Osteoblast (primary cell): ENCODE measurements at regions not wholly inside any gene's neighbourhood (a gene's known extent, or its start where the extent isn't known, plus 50 kb on each side); places are given as distances from the start of the nearest gene placed in this dataset.

ENCODE experiments used
- DNase-seq: peaks from one replicate; pipeline ENCODE4 v3.0.0; 2011; ENCODE audit warnings: low spot score, mixed read lengths; ENCODE audit not compliant: insufficient read length; ENCODE audit errors: missing footprints
- H2AFZ ChIP-seq: 2 replicates; pipeline ENCODE4 v1.6.0; 2011; ENCODE audit warnings: mild to moderate bottlenecking, low read length
- H3K27ac ChIP-seq: 2 replicates; pipeline ENCODE4 v1.5.1; 2011; ENCODE audit warnings: mild to moderate bottlenecking, low read depth, low read length, moderate library complexity
- H3K27me3 ChIP-seq: 2 replicates; pipeline ENCODE4 v1.6.0; 2012; ENCODE audit warnings: mild to moderate bottlenecking, control low read depth, inconsistent platforms, low read length, moderate library complexity; ENCODE audit not compliant: insufficient read depth
- H3K36me3 ChIP-seq: 2 replicates; pipeline ENCODE4 v1.5.1; 2011; ENCODE audit warnings: mild to moderate bottlenecking, low read length, control low read depth, moderate library complexity; ENCODE audit not compliant: insufficient read depth
- H3K4me1 ChIP-seq: 2 replicates; pipeline ENCODE4 v1.5.1; 2011; ENCODE audit warnings: mild to moderate bottlenecking, low read length, control low read depth, moderate library complexity; ENCODE audit not compliant: insufficient read depth
- H3K4me2 ChIP-seq: 2 replicates; pipeline ENCODE4 v1.6.0; 2011; ENCODE audit warnings: mild to moderate bottlenecking, low read length; ENCODE audit not compliant: insufficient read depth
- H3K4me3 ChIP-seq: fragments of 200-600 bp; sonication (generic); 3 replicates; pipeline ENCODE4 v1.5.1; 2012; ENCODE audit warnings: mild to moderate bottlenecking, low read length, inconsistent platforms; ENCODE audit not compliant: insufficient read depth
- H3K79me2 ChIP-seq: 2 replicates; pipeline ENCODE4 v1.6.0; 2012; ENCODE audit warnings: mild to moderate bottlenecking, low read length, control low read depth, inconsistent platforms; ENCODE audit not compliant: insufficient read depth
- H3K9me3 ChIP-seq: 2 replicates; pipeline ENCODE4 v1.5.1; 2011; ENCODE audit warnings: low read depth, low read length, control low read depth
- H4K20me1 ChIP-seq: 2 replicates; pipeline ENCODE4 v1.6.0; 2012; ENCODE audit warnings: mild to moderate bottlenecking, low read length, control low read depth; ENCODE audit not compliant: insufficient read depth
- TF ChIP-seq, protein P1 (sequence below): IDR thresholded peaks from 2 replicates; pipeline ENCODE4 v1.5.1; 2011; ENCODE audit warnings: mild to moderate bottlenecking, low read depth, low read length, moderate library complexity; ENCODE audit errors: extremely low read depth

DNA sequence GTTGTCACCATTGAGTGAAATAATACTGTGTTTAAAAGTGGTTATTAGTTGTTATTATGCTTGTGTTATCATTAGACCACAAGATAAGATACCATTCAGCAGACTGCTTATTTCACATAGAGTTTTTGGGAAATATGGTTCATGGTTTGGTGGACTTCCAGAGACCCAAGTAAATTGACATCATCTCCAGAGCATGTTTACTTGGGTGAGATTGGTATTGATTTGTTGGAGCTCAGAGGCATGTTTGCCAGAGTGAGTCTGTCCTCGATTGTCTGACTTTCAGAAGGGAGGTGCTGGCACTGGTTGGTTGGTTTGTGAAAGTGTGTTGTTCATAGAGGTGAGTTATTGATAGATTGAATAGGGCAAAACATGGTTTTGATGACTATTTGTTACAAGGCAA is 291.4 kb downstream of the TGFB2 start:
- no peak for DNase-seq
- Histone ChIP-seq H3K4me1 (peaks cover under 1% of the 10 kb centered on the region), H3K9me3 (no peaks in the 10 kb centered on the region), H3K27me3 (no peaks in the 10 kb centered on the region), H3K4me2 (no peak overlapping the region), H3K4me3 (no peak overlapping the region), H3K36me3 (no peaks in the 10 kb centered on the region), H3K79me2 (no peaks in the 10 kb centered on the region), H2AFZ (no peak overlapping the region), H4K20me1 (no peaks in the 10 kb centered on the region), H3K27ac (no peak overlapping the region)
- TF ChIP-seq, protein P1, sequence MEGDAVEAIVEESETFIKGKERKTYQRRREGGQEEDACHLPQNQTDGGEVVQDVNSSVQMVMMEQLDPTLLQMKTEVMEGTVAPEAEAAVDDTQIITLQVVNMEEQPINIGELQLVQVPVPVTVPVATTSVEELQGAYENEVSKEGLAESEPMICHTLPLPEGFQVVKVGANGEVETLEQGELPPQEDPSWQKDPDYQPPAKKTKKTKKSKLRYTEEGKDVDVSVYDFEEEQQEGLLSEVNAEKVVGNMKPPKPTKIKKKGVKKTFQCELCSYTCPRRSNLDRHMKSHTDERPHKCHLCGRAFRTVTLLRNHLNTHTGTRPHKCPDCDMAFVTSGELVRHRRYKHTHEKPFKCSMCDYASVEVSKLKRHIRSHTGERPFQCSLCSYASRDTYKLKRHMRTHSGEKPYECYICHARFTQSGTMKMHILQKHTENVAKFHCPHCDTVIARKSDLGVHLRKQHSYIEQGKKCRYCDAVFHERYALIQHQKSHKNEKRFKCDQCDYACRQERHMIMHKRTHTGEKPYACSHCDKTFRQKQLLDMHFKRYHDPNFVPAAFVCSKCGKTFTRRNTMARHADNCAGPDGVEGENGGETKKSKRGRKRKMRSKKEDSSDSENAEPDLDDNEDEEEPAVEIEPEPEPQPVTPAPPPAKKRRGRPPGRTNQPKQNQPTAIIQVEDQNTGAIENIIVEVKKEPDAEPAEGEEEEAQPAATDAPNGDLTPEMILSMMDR = no peak

DNA sequence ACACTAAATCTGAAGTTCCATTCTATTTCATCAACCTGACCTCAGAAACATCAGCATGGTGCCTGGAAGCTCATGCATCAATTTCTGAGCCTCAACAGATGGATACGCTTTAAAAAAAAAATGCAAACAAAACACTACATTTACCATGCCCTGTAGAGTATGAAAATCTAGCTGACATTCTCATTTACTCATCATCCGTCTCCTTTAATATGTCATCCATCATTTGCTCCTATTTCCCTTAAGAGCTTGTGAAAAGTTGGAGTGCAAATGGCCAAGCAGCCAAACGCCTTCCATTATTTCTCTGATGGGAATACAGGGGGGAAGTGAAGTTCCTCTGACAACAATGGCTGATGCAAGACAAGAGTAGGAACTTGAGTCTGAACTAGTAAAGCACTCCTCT is 295.0 kb downstream of the TGFB2 start:
- Histone ChIP-seq H3K4me3 (no peak overlapping the region), H4K20me1 (no peaks in the 10 kb centered on the region), H2AFZ (no peak overlapping the region), H3K27ac (no peak overlapping the region), H3K36me3 (no peaks in the 10 kb centered on the region), H3K4me2 (no peak overlapping the region), H3K79me2 (no peaks in the 10 kb centered on the region), H3K9me3 (no peaks in the 10 kb centered on the region), H3K4me1 (peaks cover 12% of the 10 kb centered on the region), H3K27me3 (no peaks in the 10 kb centered on the region)
- TF ChIP-seq, protein P1 = no peak
- no peak for DNase-seq

DNA sequence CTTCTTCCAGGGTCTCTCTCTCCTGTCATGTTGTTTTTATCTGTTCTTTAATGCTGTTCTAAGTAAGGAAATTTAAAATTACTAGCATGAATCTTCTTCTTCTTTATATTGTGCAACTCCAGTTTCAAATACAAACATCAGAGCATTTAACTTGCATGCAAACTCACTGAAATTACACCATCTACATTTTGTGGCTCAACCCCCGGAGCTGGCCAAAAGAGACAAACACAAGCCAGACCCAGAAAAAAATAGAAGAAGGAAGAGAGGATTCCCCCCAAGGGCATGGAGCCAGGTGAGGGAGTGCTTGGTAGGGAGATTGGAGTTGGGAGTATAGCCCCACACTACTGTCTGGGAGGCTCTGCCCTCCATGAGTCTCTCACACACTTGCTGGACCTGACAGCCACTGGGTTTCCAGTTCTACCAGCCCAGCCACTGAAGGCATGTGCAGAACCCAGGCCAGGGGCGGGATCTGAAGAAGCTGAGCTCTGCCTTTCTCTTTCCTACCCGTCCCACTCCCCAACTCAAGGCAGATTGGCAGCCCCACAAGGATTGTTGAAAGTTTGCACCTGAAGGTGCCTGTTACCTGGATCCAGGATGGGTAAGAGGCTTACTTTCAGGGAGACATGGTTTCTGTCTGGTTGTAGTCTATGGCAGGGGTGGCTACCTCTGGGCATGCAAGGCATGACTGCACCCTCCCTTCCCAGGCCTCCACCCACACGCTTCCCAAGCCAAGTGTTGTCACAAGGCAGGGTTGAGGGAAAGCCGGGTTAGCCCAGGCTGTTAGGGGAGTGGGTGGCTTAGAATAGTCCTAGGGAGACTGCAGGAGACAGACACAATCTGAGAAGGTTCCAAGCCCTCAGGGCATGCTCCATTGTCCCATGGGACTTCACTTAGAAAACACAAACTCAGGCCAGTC is 297.2 kb downstream of the TGFB2 start:
- Histone ChIP-seq H3K4me1 (peaks cover 12% of the 10 kb centered on the region), H3K27me3 (no peaks in the 10 kb centered on the region), H3K79me2 (no peaks in the 10 kb centered on the region), H3K9me3 (no peaks in the 10 kb centered on the region), H3K4me2 (peak overlapping the region; percentile 23), H3K4me3 (peak overlapping the region; percentile 6), H3K27ac (peak overlapping the region; percentile 48), H3K36me3 (no peaks in the 10 kb centered on the region), H4K20me1 (no peaks in the 10 kb centered on the region), H2AFZ (peak overlapping the region; percentile 43)
- TF ChIP-seq, protein P1 = no peak
- DNase-seq = no peak

GRCh38 chr1:218643281-218643680 is 298.1 kb downstream of the TGFB2 start:
- H3K79me2 ChIP-seq = no peaks in the 10 kb centered on the region
- no peaks in the 10 kb centered on the region for H3K36me3 ChIP-seq
- H3K4me1 ChIP-seq = peaks cover 12% of the 10 kb centered on the region
- H2AFZ ChIP-seq = no peak overlapping the region
- H3K4me3 ChIP-seq = no peak overlapping the region
- no peaks in the 10 kb centered on the region for H4K20me1 ChIP-seq
- H3K27ac ChIP-seq = no peak overlapping the region
- no peak for DNase-seq
- H3K4me2 ChIP-seq = no peak overlapping the region
- no peaks in the 10 kb centered on the region for H3K9me3 ChIP-seq
- TF ChIP-seq, protein P1 = no peak
- no peaks in the 10 kb centered on the region for H3K27me3 ChIP-seq
